ENCODE measurements at regions not wholly inside any gene's neighbourhood (a gene's known extent, or its start where the extent isn't known, plus 50 kb on each side); places are given as distances from the start of the nearest gene placed in this dataset.

- no peak for DNase-seq (ENCODE audit: low read depth, low spot score)
- dilution Hi-C loops (cut with MboI; ENCODE audit: extremely low pct_ligation_motif_present, low sequenced_read_pairs) = no loop called here
- FAIRE-seq = peak; percentile 51
These were observed 92.2 kb upstream of the ASAP2 start for GRCh38 chr2:9114458-9114857.

GRCh38 chr2:9113916-9114315, 92.7 kb upstream of the ASAP2 start:
- TF ChIP-seq EZH2 (IDR thresholded peaks at IDR 0.05; ENCODE audit: low read length) = no peak
- TF ChIP-seq, protein P1, sequence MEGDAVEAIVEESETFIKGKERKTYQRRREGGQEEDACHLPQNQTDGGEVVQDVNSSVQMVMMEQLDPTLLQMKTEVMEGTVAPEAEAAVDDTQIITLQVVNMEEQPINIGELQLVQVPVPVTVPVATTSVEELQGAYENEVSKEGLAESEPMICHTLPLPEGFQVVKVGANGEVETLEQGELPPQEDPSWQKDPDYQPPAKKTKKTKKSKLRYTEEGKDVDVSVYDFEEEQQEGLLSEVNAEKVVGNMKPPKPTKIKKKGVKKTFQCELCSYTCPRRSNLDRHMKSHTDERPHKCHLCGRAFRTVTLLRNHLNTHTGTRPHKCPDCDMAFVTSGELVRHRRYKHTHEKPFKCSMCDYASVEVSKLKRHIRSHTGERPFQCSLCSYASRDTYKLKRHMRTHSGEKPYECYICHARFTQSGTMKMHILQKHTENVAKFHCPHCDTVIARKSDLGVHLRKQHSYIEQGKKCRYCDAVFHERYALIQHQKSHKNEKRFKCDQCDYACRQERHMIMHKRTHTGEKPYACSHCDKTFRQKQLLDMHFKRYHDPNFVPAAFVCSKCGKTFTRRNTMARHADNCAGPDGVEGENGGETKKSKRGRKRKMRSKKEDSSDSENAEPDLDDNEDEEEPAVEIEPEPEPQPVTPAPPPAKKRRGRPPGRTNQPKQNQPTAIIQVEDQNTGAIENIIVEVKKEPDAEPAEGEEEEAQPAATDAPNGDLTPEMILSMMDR (optimal IDR thresholded peaks at IDR 0.05 in 1 of 3, IDR thresholded peaks at IDR 0.05 in 1 of 3, conservative IDR thresholded peaks at IDR 0.05 in 1 of 3; ENCODE audit: extremely low read depth in 1 of 3, insufficient read depth in 2 of 3, low read length in 3 of 3) = no peak
- Histone ChIP-seq H3K27ac (ENCODE audit: control insufficient read depth, insufficient read depth, low read length) (no peak overlapping the region), H3K9me3 (ENCODE audit: control insufficient read depth, low read depth, low read length) (no peaks in the 10 kb centered on the region), H4K20me1 (ENCODE audit: control insufficient read depth, extremely low read depth, insufficient read depth, low read length) (no peaks in the 10 kb centered on the region), H3K79me2 (ENCODE audit: control insufficient read depth, insufficient read depth, low read length) (no peaks in the 10 kb centered on the region), H3K4me1 (ENCODE audit: control insufficient read depth, extremely low read depth, insufficient read depth, low read length) (peaks cover 25% of the 10 kb centered on the region), H3K4me3 (ENCODE audit: control insufficient read depth in 2 of 3, extremely low read depth in 1 of 3, insufficient read depth in 2 of 3, low read depth in 1 of 3, low read length in 3 of 3) (no peak overlapping the region), H3K4me2 (ENCODE audit: control insufficient read depth, extremely low read depth, insufficient read depth, low read depth, low read length) (no peak overlapping the region), H3K36me3 (ENCODE audit: control insufficient read depth in 2 of 2, extremely low read depth in 1 of 2, insufficient read depth in 2 of 2, low read length in 2 of 2) (no peaks in the 10 kb centered on the region), H3K9me1 (ENCODE audit: control insufficient read depth, extremely low read depth, insufficient read depth, low read length) (no peaks in the 10 kb centered on the region), H3K9ac (ENCODE audit: control insufficient read depth, extremely low read depth, insufficient read depth, low read length) (no peak overlapping the region), H2AFZ (ENCODE audit: control insufficient read depth, low read length) (no peak overlapping the region), H3K27me3 (ENCODE audit: control insufficient read depth, extremely low read depth, insufficient read depth, low read length) (no peaks in the 10 kb centered on the region)
- dilution Hi-C loops (cut with MboI; ENCODE audit: extremely low pct_ligation_motif_present, low sequenced_read_pairs) = no loop called here
- DNase-seq (ENCODE audit: low read depth, low spot score) (no peak), FAIRE-seq (no peak)

More at GRCh38 chr2:9114458-9114857, 92.2 kb upstream of the ASAP2 start:
- Histone ChIP-seq H3K79me2 (ENCODE audit: control insufficient read depth, insufficient read depth, low read length) (no peaks in the 10 kb centered on the region), H3K27ac (ENCODE audit: control insufficient read depth, insufficient read depth, low read length) (no peak overlapping the region), H3K4me2 (ENCODE audit: control insufficient read depth, extremely low read depth, insufficient read depth, low read depth, low read length) (no peak overlapping the region), H2AFZ (ENCODE audit: control insufficient read depth, low read length) (no peak overlapping the region), H3K4me3 (ENCODE audit: control insufficient read depth in 2 of 3, extremely low read depth in 1 of 3, insufficient read depth in 2 of 3, low read depth in 1 of 3, low read length in 3 of 3) (no peak overlapping the region), H3K27me3 (ENCODE audit: control insufficient read depth, extremely low read depth, insufficient read depth, low read length) (no peaks in the 10 kb centered on the region), H3K36me3 (ENCODE audit: control insufficient read depth in 2 of 2, extremely low read depth in 1 of 2, insufficient read depth in 2 of 2, low read length in 2 of 2) (no peaks in the 10 kb centered on the region), H3K9me3 (ENCODE audit: control insufficient read depth, low read depth, low read length) (no peaks in the 10 kb centered on the region), H3K9ac (ENCODE audit: control insufficient read depth, extremely low read depth, insufficient read depth, low read length) (no peak overlapping the region), H3K9me1 (ENCODE audit: control insufficient read depth, extremely low read depth, insufficient read depth, low read length) (no peaks in the 10 kb centered on the region), H4K20me1 (ENCODE audit: control insufficient read depth, extremely low read depth, insufficient read depth, low read length) (no peaks in the 10 kb centered on the region), H3K4me1 (ENCODE audit: control insufficient read depth, extremely low read depth, insufficient read depth, low read length) (peaks cover 25% of the 10 kb centered on the region)
- no peak for TF ChIP-seq EZH2 (IDR thresholded peaks at IDR 0.05; ENCODE audit: low read length)
- TF ChIP-seq, protein P1 (optimal IDR thresholded peaks at IDR 0.05 in 1 of 3, IDR thresholded peaks at IDR 0.05 in 1 of 3, conservative IDR thresholded peaks at IDR 0.05 in 1 of 3; ENCODE audit: extremely low read depth in 1 of 3, insufficient read depth in 2 of 3, low read length in 3 of 3) = peak; percentile 20 to 71 (median 29)

Measured in keratinocyte (primary cell).